AML-193 (cell line): ENCODE measurements at regions not wholly inside any gene's neighbourhood (a gene's known extent, or its start where the extent isn't known, plus 50 kb on each side); places are given as distances from the start of the nearest gene placed in this dataset.
"Not testable (repeated sequence)": the region's sequence is repeated elsewhere in the genome, so short reads cannot be mapped to it uniquely, and the experiment has no call there.

ENCODE experiments used
- DNase-seq, 2 experiments: peaks; one replicate each; lab custom pipeline; 2025; lab: John Stamatoyannopoulos, UW

DNA sequence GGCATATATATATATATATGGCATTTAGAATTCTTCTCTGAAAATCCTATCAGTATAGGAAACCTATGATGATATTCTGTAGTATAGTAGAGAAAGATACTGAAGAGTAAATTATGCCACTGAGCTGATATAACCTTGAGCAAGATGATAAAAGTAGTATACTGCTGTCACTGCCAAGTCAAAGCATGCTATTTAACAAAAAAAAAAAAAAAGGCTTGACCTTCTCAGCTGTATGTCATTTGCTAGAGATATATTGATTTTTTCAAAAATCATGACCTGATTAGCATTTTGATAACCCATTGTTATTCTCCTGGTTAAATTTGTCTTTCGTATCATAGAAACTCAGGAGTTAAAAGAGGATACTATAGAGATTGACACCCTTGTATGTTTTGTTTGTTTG is 299.4 kb downstream of the ADAMTS20 start:
- DNase-seq = no peak

DNA sequence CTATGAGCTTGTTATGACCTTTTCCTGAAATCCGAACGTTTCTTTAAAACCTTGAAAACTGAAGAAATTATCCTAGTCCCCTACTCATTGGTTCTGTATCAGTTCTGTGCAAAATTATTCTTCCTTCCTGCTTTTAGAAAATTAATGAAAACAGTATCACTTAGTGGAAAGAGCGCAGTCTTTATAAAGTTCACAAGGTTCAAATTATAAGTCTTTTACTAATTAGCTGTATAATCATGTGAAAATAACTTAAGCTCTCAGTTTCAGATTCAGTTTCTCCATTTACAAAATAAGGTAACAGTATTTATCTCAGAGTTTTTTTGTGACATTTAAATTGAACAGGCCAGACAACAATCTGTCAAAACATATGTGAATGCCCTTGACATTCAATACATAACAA is 306.1 kb downstream of the ADAMTS20 start:
- DNase-seq = no peak

DNA sequence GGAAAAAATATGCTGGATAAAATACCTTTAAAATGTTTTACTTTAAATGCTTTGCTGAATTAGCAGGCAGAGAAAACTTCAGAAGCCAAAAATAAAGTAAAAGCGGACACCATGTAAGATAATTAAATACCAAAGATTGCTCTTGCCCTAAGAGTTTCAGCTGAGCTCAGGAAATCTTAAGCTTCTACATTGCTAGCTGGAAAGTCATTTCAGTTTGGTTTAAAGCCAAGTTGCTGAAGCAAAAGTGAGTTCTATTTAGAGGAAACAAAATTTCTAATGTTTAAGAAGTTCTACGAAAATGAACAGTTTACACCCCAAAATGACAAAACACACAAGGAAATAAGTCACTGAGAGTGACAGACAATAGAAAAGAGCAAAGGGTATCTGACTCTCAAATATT is 310.0 kb downstream of the ADAMTS20 start:
- no peak for DNase-seq

DNA sequence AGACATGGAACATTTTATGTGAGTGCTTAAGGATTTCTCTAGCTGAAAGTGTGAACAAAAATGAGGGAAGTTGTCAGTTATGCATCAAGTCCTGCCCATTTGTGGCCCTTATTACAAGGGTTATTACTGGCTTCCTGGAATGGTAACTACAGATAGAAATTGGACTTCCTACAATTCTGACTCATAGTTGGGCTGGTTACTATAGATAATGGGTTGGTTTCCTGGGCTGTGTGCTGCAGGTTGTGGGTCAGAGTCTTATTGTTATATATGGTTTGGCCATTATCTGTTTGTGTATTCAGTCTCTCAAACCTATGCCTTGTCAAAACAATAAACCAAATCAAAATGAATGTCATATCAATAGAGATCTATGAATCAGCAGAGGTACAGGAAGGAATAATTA is 313.7 kb downstream of the ADAMTS20 start:
- DNase-seq = no peak

DNA sequence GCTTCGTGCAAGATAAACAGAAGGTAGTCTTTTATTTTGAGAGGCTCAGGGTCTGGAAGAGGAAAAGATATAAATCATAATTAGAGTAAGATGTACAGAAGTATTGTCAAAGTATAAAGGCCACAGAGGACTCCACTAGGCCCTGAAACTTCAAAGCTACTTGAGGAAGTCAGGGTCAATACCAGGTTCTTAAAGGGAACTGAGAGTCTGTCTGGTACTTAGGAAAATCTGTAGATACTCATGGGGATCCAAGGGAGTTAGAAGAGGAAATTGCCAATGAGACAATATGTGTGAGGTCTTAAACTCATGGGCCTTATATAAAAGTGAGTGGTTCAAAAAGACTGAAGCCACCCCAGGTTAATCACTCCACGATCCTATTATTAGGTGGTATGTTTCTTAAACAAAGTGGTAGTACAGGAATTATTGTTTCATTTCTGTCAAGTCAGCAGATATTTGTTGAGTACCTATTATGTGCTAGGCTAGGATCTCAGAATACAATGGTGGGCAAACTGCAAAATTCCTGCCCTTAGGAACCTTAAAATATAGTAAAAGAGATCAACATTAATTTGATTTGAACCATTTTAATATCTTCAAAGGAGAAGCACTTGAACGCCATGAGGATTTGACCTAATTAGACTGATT is 314.6 kb downstream of the ADAMTS20 start:
- no peak for DNase-seq

- no peak for DNase-seq
These were observed 316.3 kb downstream of the ADAMTS20 start for GRCh38 chr12:43235721-43236120.

DNA sequence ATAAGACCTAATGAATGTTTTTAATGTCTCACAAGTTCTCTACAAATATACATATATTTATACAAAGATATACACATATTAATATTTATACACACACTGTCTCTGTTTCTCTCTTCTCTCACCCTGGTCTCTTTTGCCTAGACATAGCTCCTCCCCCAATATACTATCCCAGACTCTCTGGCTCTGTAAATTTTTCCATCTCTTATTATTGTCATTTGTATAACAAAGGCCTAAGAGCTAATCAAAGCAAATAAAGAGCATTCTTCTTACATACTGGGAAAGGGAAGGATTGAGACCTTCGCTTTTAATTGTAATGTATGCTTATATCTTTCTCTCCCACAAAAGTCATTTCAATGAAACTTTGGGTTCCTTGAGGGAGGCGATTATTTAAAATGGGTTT is 318.1 kb downstream of the ADAMTS20 start:
- no peak for DNase-seq

DNA sequence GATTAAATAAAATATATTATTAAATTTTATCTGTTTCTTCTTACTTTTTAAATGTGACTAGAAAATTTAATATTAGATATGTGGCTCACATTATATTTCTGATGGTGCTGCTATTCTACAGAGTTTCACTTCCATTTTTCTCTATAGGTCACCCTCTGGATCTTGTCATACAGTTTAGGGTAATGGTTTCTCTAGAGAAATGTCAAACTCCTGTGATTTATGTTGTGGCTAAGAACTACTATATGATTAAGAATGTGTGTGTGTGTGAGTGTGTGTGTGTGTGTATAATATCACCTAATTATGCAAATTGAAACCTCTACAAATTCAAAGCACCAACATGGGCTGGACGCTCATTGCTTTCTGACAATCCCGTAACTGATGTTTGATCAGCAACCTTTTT is 325.9 kb downstream of the ADAMTS20 start:
- DNase-seq = no peak

DNA sequence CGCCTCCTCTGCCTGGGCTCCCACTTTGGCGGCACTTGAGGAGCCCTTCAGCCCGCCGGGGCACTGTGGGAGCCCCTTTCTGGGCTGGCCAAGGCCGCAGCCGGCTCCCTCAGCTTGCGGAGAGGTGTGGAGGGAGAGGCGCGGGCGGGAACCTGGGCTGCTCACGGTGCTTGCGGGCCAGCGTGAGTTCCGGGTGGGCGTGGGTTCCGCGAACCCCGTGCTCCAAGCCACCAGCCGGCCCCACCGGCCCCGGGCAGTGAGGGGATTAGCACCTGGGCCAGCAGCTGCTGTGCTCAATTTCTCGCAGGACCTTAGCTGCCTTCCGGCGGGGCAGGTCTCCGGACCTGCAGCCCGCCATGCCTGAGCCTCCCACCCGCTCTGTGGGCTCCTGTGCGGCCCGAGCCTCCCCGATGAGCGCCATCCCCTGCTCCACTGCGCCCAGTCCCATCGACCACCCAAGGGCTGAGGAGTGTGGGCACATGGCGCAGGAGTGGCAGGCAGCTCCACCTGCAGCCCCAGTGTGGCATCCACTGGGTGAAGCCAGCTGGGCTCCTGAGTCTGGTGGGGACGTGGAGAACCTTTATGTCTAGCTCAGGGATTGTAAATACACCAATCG is 327.7 kb downstream of the ADAMTS20 start:
- not testable (repeated sequence) for DNase-seq

DNA sequence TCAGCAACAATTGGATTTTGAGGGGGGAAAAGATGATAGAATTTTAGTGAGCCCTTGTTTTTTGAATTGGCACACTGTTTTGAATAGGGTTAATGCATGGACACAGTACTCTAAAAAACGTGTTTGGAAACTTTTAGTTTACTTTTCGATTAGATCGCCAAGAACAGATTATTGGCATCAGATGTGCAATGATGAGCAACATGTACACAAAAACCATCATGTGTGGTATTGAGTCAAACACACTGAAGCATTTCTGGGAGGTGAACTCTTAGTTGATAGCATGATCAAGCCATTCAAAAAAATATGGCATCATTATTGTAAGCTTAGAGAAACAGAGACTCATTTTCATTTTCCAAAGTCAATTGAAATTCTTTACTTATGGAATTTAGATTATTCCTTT is 329.2 kb downstream of the ADAMTS20 start:
- DNase-seq = no peak

GRCh38 chr12:43221216-43221615 is 330.8 kb downstream of the ADAMTS20 start:
- DNase-seq = no peak

DNA sequence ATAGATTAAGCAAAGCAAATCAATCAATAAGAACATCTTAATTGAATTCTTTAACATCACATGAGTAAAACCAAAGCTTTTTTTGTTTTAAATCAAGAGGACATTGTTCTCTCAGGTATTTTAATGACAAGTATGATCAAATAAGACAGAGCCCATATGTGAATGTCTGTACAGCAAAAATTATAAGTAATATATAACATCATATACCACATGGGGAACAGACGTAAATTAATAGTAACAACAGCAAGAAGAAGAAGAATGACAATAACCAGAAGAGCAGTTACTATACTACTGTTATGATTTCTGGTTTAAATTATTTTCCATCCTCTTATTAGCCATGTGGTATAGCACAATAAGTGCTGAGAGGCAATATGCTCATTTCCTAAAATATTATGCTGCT is 335.5 kb downstream of the ADAMTS20 start:
- no peak for DNase-seq

DNA sequence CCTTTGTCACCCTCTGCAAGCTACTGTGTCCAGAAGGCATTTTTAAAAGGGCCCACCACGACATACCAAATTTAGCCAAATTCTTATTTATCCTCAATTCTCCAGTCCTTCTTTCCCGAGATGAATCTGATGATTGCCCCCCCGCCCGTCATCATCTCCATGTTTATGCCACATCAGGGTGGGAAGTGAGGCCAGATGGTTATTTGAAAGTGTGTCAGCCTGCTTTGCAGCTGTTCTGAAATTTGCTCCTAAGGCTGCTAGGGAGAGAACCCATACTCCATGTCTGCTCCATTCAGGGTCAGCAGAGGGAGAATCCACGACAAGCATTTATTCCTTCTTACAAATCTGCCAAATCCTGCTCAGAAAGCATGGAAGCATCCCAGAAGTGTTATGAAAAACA is 337.8 kb downstream of the ADAMTS20 start:
- no peak for DNase-seq

DNA sequence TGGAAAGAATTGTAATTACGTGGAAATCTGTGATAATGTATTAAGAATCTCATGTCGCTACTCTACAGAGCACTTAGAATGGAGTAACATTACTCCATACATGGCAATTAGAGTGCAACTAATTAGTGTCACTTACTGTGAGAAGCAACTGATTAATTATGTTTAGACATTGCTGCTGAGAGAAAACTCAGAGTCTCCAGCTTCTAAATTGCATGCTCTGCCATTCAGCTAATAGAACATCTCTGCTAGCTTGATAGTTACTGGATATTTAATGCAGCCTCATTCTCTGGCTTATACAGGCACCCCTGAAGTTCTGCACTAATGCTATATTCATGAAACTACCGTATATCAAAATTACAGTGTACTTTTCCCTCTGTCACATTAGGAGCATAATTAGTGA is 338.4 kb downstream of the ADAMTS20 start:
- no peak for DNase-seq

GRCh38 chr12:43210485-43211192 is 341.4 kb downstream of the ADAMTS20 start:
- DNase-seq = no peak

DNA sequence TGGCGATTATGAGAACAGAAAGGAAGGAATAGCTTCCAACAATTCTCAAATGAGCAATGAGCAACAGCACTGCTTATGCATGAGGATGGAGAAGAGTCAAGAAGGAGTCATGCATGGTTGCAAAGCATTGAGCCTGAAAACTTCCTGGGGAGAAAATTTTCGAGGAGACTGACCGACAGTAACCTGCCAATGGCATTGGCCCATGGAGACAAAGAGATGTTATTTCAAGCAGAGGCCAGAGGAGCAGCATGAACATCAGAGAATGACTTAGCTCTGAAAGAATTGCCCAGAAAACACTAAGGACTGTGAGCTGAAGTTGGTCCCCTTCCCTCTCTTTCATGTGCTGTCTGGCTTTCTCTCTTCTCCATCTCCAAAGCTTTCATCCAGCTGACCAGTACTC is 343.4 kb downstream of the ADAMTS20 start:
- no peak for DNase-seq

DNA sequence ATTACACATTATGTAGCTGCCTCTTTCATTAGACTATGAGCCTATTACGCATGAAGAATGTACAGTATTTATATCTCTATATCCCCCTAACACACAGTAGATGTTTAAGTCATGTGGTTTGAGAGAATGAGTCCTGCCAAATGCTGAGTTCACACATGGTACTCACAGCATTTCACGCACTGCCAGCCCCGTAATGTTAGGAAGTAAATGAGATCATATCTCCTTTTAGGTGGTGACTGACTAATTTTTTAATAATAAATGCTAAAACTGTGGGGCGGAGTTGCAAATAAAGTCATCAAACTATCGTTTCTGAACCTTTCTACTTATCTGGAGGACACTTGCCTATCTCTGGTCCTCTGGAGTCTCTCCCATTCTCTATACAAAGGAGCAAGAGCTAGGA is 343.8 kb downstream of the ADAMTS20 start:
- DNase-seq = no peak

DNA sequence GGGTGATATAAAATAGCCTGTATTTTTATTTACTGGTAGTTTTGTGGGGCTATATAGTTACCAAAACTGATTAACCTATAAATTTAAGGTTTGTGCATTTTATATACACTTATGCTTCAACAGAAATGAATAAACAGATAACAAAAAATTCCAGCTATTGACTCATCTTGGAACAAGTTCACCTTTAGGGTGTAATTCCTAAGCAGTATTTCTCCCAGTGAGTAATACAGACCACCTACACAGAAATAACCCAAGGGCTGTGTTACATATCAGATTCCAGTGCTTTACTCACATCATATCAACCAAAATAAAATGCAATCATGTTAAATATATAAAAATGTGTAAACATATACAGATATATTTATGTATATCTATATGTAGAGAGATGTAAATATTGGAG is 345.6 kb downstream of the ADAMTS20 start:
- DNase-seq = no peak

- DNase-seq = no peak
These were observed 353.4 kb downstream of the ADAMTS20 start for GRCh38 chr12:43198608-43199007.

- DNase-seq = no peak
These were observed 355.6 kb downstream of the ADAMTS20 start for GRCh38 chr12:43196268-43196907.

- not testable (repeated sequence) for DNase-seq
These were observed 358.9 kb downstream of the ADAMTS20 start for GRCh38 chr12:43193096-43193495.

DNA sequence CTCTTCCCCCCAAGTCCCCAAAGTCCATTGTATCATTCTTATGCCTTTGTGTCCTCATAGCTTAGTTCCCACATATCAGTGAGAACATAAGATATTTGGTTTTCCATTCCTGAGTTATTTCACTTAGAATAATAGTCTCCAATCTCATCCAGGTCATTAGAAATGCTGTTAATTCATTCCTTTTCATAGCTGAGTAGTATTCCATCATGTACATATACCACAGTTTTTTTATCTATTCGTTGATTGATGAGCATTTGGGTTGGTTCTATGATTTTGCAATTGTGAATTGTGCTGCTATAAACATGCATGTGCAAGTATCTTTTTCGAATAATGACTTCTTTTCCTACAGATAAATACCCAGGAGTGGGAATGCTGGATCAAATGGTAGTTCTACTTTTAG is 359.6 kb downstream of the ADAMTS20 start:
- not testable (repeated sequence) for DNase-seq

DNA sequence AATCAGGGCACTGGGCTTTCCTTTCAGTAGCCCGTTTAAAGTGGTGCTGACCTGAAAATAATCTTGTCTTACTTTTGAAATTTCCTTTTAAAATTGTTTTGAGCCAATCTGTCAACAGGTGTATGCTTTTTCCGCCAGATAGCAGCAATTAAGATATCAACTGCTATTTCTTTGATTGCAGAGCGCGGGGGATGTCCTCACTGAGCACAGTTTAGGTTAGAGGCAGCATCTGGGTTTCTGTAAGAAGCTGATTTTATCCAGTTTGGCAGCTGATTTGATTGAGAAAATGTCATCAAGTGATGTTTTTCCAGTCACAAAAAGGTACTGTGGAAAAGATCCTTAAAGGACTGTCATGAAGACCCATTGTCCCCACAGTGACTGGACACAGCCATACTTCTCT is 371.8 kb downstream of the ADAMTS20 start:
- no peak for DNase-seq
